ENCODE measurements at regions not wholly inside any gene's neighbourhood (a gene's known extent, or its start where the extent isn't known, plus 50 kb on each side); places are given as distances from the start of the nearest gene placed in this dataset.

GRCh38 chr5:21432646-21433045 lies 1420.5 kb downstream of the CDH12 start (continued):
- TF ChIP-seq, protein P1, sequence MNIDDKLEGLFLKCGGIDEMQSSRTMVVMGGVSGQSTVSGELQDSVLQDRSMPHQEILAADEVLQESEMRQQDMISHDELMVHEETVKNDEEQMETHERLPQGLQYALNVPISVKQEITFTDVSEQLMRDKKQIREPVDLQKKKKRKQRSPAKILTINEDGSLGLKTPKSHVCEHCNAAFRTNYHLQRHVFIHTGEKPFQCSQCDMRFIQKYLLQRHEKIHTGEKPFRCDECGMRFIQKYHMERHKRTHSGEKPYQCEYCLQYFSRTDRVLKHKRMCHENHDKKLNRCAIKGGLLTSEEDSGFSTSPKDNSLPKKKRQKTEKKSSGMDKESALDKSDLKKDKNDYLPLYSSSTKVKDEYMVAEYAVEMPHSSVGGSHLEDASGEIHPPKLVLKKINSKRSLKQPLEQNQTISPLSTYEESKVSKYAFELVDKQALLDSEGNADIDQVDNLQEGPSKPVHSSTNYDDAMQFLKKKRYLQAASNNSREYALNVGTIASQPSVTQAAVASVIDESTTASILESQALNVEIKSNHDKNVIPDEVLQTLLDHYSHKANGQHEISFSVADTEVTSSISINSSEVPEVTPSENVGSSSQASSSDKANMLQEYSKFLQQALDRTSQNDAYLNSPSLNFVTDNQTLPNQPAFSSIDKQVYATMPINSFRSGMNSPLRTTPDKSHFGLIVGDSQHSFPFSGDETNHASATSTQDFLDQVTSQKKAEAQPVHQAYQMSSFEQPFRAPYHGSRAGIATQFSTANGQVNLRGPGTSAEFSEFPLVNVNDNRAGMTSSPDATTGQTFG (tag by site-specific recombination; IDR thresholded peaks at IDR 0.05; ENCODE audit: borderline replicate concordance): no peak
- TF ChIP-seq SCRT2 (tag by site-specific recombination; IDR thresholded peaks at IDR 0.05): no peak
- no peak for TF ChIP-seq KLF16 (tag by site-specific recombination; IDR thresholded peaks at IDR 0.05)
- no peak for TF ChIP-seq ZSCAN30 (tag by site-specific recombination; IDR thresholded peaks at IDR 0.05)
- no peak for TF ChIP-seq ZNF660 (tag by site-specific recombination; IDR thresholded peaks at IDR 0.05)
- no peak for TF ChIP-seq ZNF184 (tag by site-specific recombination; IDR thresholded peaks at IDR 0.05)
- no peak for TF ChIP-seq HOXA7 (CRISPR knock-in tag; IDR thresholded peaks at IDR 0.05; ENCODE audit: borderline replicate concordance)
- no peak for TF ChIP-seq YY2 (tag by site-specific recombination; IDR thresholded peaks at IDR 0.05)
- no peak for TF ChIP-seq ZNF426 (tag by site-specific recombination; IDR thresholded peaks at IDR 0.05)

- TF ChIP-seq ZNF341 (tag by site-specific recombination; IDR thresholded peaks at IDR 0.05; ENCODE audit: low read depth) (no peak), ZNF24 (tag by site-specific recombination; IDR thresholded peaks at IDR 0.05) (no peak), ZNF560 (tag by site-specific recombination; IDR thresholded peaks at IDR 0.05; ENCODE audit: borderline replicate concordance) (no peak), ZNF692 (tag by site-specific recombination; IDR thresholded peaks at IDR 0.05) (no peak), OSR2 (tag by site-specific recombination; IDR thresholded peaks at IDR 0.05) (no peak), ZNF704 (tag by site-specific recombination; IDR thresholded peaks at IDR 0.05) (no peak), ZNF280C (tag by site-specific recombination; IDR thresholded peaks at IDR 0.05) (no peak), ZNF2 (tag by site-specific recombination; IDR thresholded peaks at IDR 0.05) (no peak), ZNF571 (tag by site-specific recombination; IDR thresholded peaks at IDR 0.05) (no peak), ZNF274 (IDR thresholded peaks at IDR 0.05; ENCODE audit: low read length) (no peak), ZNF274 (tag by site-specific recombination; IDR thresholded peaks at IDR 0.05; ENCODE audit: borderline replicate concordance) (no peak), ZNF629 (tag by site-specific recombination; IDR thresholded peaks at IDR 0.05) (no peak), ZNF624 (tag by site-specific recombination; IDR thresholded peaks at IDR 0.05) (no peak)
- TF ChIP-seq, protein P2, sequence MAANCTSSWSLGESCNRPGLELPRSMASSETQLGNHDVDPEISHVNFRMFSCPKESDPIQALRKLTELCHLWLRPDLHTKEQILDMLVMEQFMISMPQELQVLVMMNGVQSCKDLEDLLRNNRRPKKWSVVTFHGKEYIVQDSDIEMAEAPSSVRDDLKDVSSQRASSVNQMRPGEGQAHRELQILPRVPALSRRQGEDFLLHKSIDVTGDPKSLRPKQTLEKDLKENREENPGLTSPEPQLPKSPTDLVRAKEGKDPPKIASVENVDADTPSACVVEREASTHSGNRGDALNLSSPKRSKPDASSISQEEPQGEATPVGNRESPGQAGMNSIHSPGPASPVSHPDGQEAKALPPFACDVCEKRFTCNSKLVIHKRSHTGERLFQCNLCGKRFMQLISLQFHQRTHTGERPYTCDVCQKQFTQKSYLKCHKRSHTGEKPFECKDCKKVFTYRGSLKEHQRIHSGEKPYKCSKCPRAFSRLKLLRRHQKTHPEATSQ (tag by site-specific recombination; IDR thresholded peaks at IDR 0.05): no peak
- TF ChIP-seq, protein P3, sequence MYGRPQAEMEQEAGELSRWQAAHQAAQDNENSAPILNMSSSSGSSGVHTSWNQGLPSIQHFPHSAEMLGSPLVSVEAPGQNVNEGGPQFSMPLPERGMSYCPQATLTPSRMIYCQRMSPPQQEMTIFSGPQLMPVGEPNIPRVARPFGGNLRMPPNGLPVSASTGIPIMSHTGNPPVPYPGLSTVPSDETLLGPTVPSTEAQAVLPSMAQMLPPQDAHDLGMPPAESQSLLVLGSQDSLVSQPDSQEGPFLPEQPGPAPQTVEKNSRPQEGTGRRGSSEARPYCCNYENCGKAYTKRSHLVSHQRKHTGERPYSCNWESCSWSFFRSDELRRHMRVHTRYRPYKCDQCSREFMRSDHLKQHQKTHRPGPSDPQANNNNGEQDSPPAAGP (tag by site-specific recombination; IDR thresholded peaks at IDR 0.05): no peak
- H3K27ac ChIP-seq (ENCODE audit: extremely low read depth, low read depth, low read length): no peak overlapping the region
- H3K4me1 ChIP-seq (ENCODE audit: control insufficient read depth, insufficient read depth, low read length): no peaks in the 10 kb centered on the region
- no peaks in the 10 kb centered on the region for H3K36me3 ChIP-seq (ENCODE audit: control insufficient read depth in 2 of 2, insufficient read depth in 1 of 2, low read length in 2 of 2)
- CTCF ChIA-PET: no interaction called here
- H3K4me3 ChIP-seq (ENCODE audit: low read depth, low read length): no peak overlapping the region
- no peaks in the 10 kb centered on the region for H3K9me3 ChIP-seq (ENCODE audit: control insufficient read depth, insufficient read depth, low read depth, low read length)
- POLR2A ChIA-PET: no interaction called here
Observed at GRCh38 chr5:21424907-21425306, 1428.2 kb downstream of the CDH12 start.
